ENCODE measurements at regions not wholly inside any gene's neighbourhood (a gene's known extent, or its start where the extent isn't known, plus 50 kb on each side); places are given as distances from the start of the nearest gene placed in this dataset.

DNA sequence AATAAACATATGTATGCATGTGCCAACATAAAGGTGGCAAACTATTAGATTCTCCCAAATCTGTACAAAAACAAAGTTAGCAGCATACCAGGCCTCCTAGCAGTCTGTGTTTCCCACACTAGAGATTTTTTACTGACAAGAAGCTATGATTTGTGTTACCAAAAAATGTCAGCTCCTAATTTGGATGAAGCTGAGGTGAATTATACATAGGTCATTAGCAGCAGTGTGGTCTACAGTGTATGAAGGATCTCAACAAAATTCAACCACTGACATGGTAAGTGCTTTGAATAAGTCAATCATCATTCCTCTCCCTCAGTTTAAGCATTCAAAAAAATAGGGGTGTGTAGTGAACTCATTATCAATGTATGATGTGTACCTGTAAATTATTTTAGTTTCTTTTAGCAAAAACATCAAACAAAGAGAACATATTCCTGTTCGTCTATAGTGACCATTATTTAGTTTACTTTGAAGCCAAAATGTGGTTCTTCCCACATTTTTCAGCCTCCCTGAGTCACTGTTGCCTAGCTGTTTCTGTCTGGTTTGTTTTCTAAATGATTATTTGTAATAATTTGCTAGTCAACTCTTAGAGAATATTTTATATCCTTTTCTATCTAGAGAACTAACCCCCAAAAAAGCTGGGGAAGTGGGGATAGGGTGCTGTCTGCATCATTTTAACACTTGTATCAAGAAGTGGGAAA, 52.1 kb upstream of the RGMB start:
- intact Hi-C loops (cut with micrococcal nuclease; ENCODE audit: unreplicated experiment) = no loop called here
- CTCF ChIA-PET = no interaction called here

DNA sequence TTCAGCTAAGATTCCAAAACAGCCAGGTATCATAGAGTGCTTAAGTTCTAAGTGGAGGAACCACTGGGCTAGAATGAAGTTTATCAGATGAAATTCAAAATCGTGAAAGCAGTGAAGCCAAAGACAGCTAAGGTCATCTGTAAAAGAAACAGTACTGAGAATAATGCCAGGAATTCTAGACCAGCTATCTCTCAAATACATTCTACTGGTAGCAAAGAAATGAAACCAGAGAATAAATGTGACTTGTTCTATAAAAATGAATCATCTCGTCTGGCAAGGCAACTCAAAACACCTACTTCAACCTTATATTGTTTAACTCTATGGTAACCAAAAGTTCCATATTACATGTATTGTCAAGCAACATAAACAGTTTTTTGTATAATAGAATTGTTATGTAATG, 51.3 kb upstream of the RGMB start:
- Mint-ChIP-seq H3K27me3 (ENCODE audit: insufficient read depth, unreplicated experiment) (peaks cover 3% of the 10 kb centered on the region), H3K36me3 (ENCODE audit: insufficient read depth, unreplicated experiment) (no peaks in the 10 kb centered on the region), H3K4me1 (ENCODE audit: low read depth, unreplicated experiment) (no peaks in the 10 kb centered on the region), H3K27ac (ENCODE audit: unreplicated experiment) (no peak overlapping the region), H3K9me3 (ENCODE audit: unreplicated experiment) (no peaks in the 10 kb centered on the region), H3K4me3 (ENCODE audit: unreplicated experiment) (no peak overlapping the region)
- Histone ChIP-seq H3K4me1 (no peaks in the 10 kb centered on the region), H3K9me3 (no peaks in the 10 kb centered on the region), H3K36me3 (ENCODE audit: control insufficient read depth, insufficient read depth, low read length) (no peaks in the 10 kb centered on the region), H3K4me3 (ENCODE audit: low read depth, low read length) (no peak overlapping the region), H3K27me3 (replicated peaks; ENCODE audit: control insufficient read depth, insufficient read depth, low read length) (no peaks in the 10 kb centered on the region)
- ChIA-PET CTCF (interaction anchor here (0.6 kb wide), 2 partner anchors 10 to 13 kb away, joined by 3 read pairs; no protein-coding TSS in a partner anchor), POLR2A (no interaction called here)
- TF ChIP-seq, protein P1, sequence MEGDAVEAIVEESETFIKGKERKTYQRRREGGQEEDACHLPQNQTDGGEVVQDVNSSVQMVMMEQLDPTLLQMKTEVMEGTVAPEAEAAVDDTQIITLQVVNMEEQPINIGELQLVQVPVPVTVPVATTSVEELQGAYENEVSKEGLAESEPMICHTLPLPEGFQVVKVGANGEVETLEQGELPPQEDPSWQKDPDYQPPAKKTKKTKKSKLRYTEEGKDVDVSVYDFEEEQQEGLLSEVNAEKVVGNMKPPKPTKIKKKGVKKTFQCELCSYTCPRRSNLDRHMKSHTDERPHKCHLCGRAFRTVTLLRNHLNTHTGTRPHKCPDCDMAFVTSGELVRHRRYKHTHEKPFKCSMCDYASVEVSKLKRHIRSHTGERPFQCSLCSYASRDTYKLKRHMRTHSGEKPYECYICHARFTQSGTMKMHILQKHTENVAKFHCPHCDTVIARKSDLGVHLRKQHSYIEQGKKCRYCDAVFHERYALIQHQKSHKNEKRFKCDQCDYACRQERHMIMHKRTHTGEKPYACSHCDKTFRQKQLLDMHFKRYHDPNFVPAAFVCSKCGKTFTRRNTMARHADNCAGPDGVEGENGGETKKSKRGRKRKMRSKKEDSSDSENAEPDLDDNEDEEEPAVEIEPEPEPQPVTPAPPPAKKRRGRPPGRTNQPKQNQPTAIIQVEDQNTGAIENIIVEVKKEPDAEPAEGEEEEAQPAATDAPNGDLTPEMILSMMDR (IDR thresholded peaks at IDR 0.05; ENCODE audit: insufficient read depth in 1 of 2, low read depth in 1 of 2, low read length in 1 of 2, severe bottlenecking in 1 of 2, unreplicated experiment in 1 of 2) = no peak
- DNase-seq = no peak
- intact Hi-C loops (cut with micrococcal nuclease; ENCODE audit: unreplicated experiment) = no loop called here
- no TSS peak for BruUV-seq (replicated peaks)

More for the DNA sequence above, 52.1 kb upstream of the RGMB start:
- H3K27me3 ChIP-seq (replicated peaks; ENCODE audit: control insufficient read depth, insufficient read depth, low read length) = no peaks in the 10 kb centered on the region
- no peaks in the 10 kb centered on the region for H3K36me3 ChIP-seq (ENCODE audit: control insufficient read depth, insufficient read depth, low read length)
- H3K4me1 ChIP-seq = no peaks in the 10 kb centered on the region
- DNase-seq = no peak
- Mint-ChIP-seq H3K4me1 (ENCODE audit: low read depth, unreplicated experiment) (no peaks in the 10 kb centered on the region), H3K9me3 (ENCODE audit: unreplicated experiment) (no peaks in the 10 kb centered on the region), H3K27me3 (ENCODE audit: insufficient read depth, unreplicated experiment) (peaks cover 3% of the 10 kb centered on the region), H3K36me3 (ENCODE audit: insufficient read depth, unreplicated experiment) (no peaks in the 10 kb centered on the region), H3K27ac (ENCODE audit: unreplicated experiment) (no peak overlapping the region), H3K4me3 (ENCODE audit: unreplicated experiment) (no peak overlapping the region)
- TF ChIP-seq, protein P1 (IDR thresholded peaks at IDR 0.05; ENCODE audit: insufficient read depth in 1 of 2, low read depth in 1 of 2, low read length in 1 of 2, severe bottlenecking in 1 of 2, unreplicated experiment in 1 of 2) = no peak
- POLR2A ChIA-PET = no interaction called here
- H3K9me3 ChIP-seq = no peaks in the 10 kb centered on the region
- no peak overlapping the region for H3K4me3 ChIP-seq (ENCODE audit: low read depth, low read length)
- BruUV-seq (replicated peaks) = no TSS peak

DNA sequence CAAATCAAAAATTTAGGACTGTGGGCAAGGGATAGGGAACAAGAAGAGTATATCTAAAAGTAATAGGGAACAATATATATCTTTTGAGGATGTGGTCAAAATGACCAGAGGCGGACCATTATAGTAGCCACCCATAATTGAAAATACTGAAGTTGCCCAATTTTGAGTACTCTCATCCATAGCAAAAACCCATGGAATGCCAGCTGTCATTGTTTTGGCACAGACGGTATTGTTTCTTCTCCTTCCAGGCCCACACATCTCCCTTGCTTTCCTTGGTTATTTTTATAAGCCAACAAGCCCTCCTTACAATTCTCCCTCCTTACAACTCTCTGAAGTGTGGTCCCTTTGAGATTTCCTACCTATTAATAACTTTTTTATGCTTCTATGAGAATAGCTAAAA, 50.4 kb upstream of the RGMB start:
- Histone ChIP-seq H3K4me1 (no peaks in the 10 kb centered on the region), H3K36me3 (ENCODE audit: control insufficient read depth, insufficient read depth, low read length) (no peaks in the 10 kb centered on the region), H3K4me3 (ENCODE audit: low read depth, low read length) (no peak overlapping the region), H3K9me3 (no peaks in the 10 kb centered on the region), H3K27me3 (replicated peaks; ENCODE audit: control insufficient read depth, insufficient read depth, low read length) (no peaks in the 10 kb centered on the region)
- BruUV-seq (replicated peaks) = no TSS peak
- ChIA-PET POLR2A (no interaction called here), CTCF (interaction anchor here (0.6 kb wide), 1 partner anchor 12 kb away, joined by 3 read pairs; no protein-coding TSS in a partner anchor)
- TF ChIP-seq, protein P1 (IDR thresholded peaks at IDR 0.05; ENCODE audit: insufficient read depth in 1 of 2, low read depth in 1 of 2, low read length in 1 of 2, severe bottlenecking in 1 of 2, unreplicated experiment in 1 of 2) = no peak
- Mint-ChIP-seq H3K4me1 (ENCODE audit: low read depth, unreplicated experiment) (no peaks in the 10 kb centered on the region), H3K27me3 (ENCODE audit: insufficient read depth, unreplicated experiment) (peaks cover 3% of the 10 kb centered on the region), H3K9me3 (ENCODE audit: unreplicated experiment) (no peaks in the 10 kb centered on the region), H3K4me3 (ENCODE audit: unreplicated experiment) (no peak overlapping the region), H3K36me3 (ENCODE audit: insufficient read depth, unreplicated experiment) (no peaks in the 10 kb centered on the region), H3K27ac (ENCODE audit: unreplicated experiment) (no peak overlapping the region)
- DNase-seq = no peak
- intact Hi-C loops (cut with micrococcal nuclease; ENCODE audit: unreplicated experiment) = no loop called here
